COR-L47 (cell line): ENCODE measurements at regions not wholly inside any gene's neighbourhood (a gene's known extent, or its start where the extent isn't known, plus 50 kb on each side); places are given as distances from the start of the nearest gene placed in this dataset.
"Not testable (repeated sequence)": the region's sequence is repeated elsewhere in the genome, so short reads cannot be mapped to it uniquely, and the experiment has no call there.

Source experiments
- DNase-seq: peaks from one replicate; lab custom pipeline; 2025; lab: John Stamatoyannopoulos, UW

- no peak for DNase-seq
Observed at GRCh38 chr1:4215391-4215790, 315.3 kb upstream of the C1orf174 start.

GRCh38 chr1:4216231-4216630 is 316.2 kb upstream of the C1orf174 start:
- DNase-seq = no peak

GRCh38 chr1:4218619-4219018 is 318.5 kb upstream of the C1orf174 start:
- DNase-seq = no peak

DNA sequence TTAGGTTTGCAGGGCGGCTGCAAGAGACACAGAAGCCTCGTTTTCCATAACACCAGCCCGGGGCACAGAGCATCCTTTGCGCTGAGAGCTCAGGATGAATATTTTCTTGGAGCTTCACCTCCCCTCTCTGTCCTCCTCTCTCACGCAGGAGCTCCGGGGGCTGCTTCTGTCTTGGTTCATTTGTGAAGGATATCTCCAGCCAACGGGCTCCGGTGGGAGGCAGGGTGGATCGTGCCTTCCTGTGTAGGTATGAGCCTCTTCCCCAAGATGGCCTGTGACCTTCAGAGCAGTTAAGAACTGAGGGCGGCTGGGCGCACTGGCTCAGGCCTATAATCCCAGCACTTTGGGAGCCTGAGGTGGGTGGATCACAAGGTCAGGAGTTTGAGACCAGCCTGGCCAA is 319.0 kb upstream of the C1orf174 start:
- no peak for DNase-seq

DNA sequence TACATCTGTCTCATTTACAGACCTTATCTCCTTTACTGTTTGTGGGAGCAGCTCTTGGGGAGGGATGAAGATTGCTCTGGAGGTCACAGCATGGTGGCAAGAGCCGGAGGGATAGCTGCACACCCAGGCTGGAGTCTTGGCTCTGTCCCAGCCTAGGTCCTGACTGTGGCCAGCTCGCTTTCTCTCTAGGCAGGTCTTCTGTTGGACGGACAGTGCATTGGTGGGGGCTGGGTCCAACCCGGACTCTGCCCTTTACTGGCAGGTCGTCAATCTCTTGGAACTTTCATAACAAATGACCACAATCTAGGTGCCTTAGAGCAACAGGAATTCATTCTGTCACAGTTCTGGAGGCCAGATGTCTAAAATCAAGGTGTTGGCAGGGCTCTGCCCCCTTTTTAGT is 319.8 kb upstream of the C1orf174 start:
- no peak for DNase-seq

- DNase-seq = no peak
Observed at GRCh38 chr1:4220362-4220761, 320.3 kb upstream of the C1orf174 start.

GRCh38 chr1:4221107-4221506 is 321.0 kb upstream of the C1orf174 start:
- no peak for DNase-seq

GRCh38 chr1:4224684-4225467 is 324.8 kb upstream of the C1orf174 start:
- DNase-seq = no peak

DNA sequence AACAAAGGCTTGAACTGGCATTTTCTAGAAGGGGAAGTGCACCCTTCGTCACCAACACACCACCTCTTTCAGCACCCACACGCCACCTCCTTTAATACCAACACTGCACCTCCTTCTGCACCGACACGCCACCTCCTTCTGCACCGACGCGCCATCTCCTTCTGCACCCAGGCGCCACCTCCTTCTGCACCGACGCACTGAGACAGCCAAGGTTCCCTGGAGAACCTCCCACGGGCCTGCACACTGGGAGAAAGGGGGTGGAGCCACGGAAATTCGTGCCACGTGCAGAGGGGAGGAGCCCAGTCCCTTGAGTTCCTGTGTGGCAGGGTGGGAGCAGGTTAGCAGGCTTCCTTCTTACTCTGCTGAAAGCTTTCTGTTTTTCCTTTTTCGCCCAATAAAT is 327.9 kb upstream of the C1orf174 start:
- DNase-seq = no peak

GRCh38 chr1:4253935-4254334 is 353.9 kb upstream of the C1orf174 start:
- no peak for DNase-seq

DNA sequence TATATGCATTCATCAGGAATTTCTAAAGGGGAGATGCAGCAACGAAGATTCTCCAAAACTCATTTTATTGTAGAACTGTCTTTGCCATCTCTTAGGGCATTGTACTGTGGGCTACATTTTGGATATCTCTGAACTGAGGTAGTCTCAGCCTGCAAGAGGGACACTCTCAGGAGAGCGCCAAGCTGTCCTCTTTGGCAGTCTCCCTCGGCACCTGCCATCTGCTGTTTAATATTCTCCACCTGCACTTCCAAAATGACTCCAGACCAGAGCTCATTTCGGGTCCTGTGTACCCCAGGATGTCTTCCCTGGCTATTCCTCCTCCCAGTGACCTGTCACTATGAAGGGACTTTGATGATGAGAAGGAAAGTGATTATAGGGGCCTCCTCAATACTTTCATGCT is 356.3 kb upstream of the C1orf174 start:
- no peak for DNase-seq

- not testable (repeated sequence) for DNase-seq
Observed at GRCh38 chr1:4258146-4258777, 358.2 kb upstream of the C1orf174 start.

DNA sequence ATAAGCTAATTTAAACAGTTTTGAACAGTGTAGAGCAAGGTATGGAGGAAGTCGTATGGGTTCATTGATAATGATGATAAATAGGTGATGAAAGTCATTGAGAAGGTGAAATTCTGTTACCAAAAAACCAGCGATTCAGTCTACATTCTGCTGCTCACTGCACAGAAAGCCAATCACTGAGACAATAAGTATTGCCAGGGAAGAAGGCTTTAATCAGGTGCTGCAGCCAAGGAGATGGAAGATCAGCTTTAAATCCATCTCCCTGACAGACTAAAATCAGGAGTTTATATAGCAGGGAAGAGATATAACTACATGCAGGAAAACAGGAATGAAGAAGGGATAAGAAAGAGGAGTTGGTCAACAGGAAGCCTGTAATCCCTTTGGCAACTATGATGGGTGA is 361.3 kb upstream of the C1orf174 start:
- no peak for DNase-seq

DNA sequence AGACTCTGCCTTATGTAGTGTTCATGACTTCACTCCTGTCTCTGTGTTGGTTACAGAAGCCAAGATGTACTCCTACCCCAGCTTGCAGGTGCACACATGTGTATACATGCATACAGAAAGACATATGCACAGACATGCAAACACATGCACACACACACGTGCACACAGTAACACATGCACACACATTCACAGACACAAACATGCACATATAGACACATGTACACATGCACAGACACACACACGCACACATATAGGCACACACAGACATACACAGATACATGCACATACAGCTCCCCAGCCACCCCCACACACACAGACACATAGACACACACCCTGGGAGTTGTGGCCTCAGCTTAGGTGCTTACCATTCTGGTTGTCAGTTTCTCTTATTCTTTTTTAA is 362.6 kb upstream of the C1orf174 start:
- DNase-seq = no peak

DNA sequence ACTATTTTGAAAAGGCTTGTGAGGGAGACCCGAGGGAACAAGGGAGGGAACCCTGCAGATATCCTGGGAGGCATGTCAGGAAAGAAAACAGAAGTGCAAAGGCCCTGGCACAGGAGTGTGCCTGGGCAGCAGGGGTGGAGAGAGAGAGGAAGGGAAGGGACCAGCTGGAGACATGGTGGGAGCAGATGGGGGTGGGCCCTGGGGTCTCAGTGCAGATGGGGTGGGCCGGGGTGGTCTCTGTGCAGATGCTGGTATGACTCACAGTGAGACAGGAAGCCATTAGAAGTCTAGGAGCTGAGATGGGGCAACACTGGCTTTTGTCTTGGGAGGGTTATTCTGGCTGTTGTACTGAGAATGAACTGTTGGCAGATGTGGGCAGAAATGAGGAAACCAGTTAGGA is 363.6 kb upstream of the C1orf174 start:
- no peak for DNase-seq

DNA sequence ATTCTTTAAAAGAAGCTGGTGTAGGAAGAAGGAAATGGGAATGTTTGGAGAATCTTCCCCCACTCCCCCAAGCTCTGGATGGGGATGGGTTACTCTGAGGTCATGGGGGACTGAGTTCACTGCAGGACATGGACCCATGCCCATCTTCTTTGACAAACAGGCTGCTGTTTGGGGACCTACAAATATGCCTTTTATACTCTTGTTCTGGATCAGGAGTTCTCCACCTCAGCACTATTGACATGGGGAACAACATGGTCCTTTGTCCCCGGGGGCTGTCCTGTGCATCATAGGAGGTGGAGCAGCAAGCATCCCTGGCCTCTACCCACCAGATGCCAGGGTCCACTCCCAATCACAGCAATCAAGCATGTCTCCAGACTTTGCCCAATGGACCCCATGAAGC is 365.8 kb upstream of the C1orf174 start:
- no peak for DNase-seq

DNA sequence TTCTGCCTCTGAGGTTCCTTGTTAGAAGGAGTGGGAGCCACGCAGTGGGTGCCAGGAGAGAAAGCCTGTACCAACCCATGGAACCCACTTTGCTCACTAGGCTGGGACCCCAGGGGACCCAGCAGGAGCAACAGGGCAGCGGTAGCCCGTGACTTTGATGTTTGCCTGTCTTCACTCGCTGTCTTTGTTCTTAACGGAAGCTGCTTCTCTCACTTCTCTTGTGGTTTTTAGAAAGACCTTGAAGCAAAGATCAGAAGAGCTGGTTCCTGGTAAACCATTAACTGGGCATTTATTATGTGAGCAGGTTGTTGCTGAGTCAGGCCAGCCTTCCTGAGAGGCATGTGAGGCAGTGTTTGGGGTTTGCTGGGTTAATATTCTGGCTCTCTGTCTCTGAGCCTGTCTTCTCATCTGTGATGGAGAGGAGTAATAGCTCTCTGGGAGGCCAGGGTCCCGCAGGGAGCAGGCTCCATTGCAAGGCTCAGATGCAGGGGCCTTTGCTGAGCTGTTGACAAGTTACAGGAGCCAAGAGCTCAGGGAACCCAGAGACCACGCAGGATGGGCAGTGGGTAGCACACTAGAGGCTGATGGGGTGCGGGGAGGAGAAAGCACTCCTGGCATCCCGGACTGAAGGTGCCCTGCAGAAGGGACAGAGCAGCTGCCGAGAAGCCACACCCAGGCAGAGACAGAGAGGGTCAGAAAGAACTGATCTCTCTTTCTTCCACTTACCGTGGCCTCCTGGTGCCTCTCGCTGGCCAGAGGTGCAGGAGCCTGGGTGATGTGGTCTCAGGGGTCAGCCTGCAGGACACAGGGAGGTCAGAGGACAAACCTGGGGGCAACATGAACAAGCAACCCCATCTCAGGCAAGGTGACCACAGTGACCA is 367.5 kb upstream of the C1orf174 start:
- DNase-seq = no peak

DNA sequence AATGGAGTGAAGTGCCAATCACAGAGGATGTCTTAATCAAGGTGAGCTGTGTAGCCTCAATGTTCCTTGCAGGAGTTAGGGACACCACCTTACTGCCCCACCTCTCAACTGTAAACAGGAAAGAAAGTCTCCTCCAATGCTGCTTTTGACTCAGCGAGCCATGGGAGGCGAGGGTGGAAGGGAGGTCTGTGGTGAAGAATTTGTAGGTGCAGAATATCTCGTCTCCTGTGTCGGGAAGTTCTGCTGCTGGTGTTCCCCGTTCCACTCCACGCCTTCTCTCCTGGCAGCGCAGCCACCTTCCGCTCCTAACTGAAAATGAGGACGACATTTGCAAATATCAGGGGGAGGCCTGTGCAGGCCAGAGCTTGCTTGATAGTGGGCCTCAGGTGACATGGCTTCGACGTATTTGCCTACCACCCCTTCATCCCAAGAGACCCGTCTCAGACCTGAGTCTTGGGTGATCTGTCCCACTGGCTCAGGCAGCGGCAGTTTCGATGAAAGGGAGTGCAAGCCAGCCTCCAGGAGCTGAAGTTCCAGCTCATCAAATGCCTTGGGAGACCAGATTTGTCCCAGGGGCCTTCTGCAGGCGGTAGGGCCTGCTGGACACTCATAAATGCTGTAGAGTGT is 368.3 kb upstream of the C1orf174 start:
- no peak for DNase-seq

DNA sequence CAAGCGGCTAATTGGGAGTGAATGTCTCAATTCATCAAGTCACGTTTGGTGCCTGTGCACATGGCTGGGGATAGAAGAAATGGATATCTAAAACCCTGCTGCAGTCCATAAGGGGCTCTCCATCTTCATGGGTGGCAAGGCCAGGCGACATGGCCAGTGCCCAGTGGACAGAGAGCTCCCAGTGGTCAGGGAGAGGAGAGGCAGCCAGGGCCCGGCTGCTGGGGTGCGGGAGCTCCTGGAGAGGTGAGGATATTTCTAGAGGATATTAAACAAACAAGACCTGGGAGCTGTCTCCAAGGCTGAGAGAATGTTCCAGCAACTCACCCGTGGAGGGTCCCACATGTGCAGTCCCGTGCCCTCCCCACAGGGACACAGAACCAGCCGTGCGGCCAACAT is 368.8 kb upstream of the C1orf174 start:
- no peak for DNase-seq

- no peak for DNase-seq
Observed at GRCh38 chr1:4269330-4269729, 369.3 kb upstream of the C1orf174 start.

- no peak for DNase-seq
Observed at GRCh38 chr1:4269952-4270570, 370.0 kb upstream of the C1orf174 start.
